Activated naive CD4-positive, alpha-beta T cell treated with anti-CD3 and anti-CD28 coated beads for 36 hours (primary cell): ENCODE measurements at regions not wholly inside any gene's neighbourhood (a gene's known extent, or its start where the extent isn't known, plus 50 kb on each side); places are given as distances from the start of the nearest gene placed in this dataset.
"Not testable (repeated sequence)": the region's sequence is repeated elsewhere in the genome, so short reads cannot be mapped to it uniquely, and the experiment has no call there.

ENCODE experiments used
- CTCF ChIA-PET: fragments of 350-600 bp; sonication (Branson Sonifier 250); formaldehyde crosslinking; loops from one replicate; lab custom pipeline; 2021; ENCODE audit warnings: antibody characterized with exemption; lab: Charles Lee
- DNase-seq: peaks from one replicate; pipeline ENCODE4 v3.0.0-alpha.2; 2020
- H3K27ac Mint-ChIP-seq: one replicate; pipeline ENCODE4 v1.8.0; 2021; ENCODE audit warnings: mild to moderate bottlenecking, mixed read lengths
- H3K27me3 Mint-ChIP-seq: one replicate; pipeline ENCODE4 v1.8.0; 2021; ENCODE audit warnings: low read depth, mixed read lengths
- H3K36me3 Mint-ChIP-seq: one replicate; pipeline ENCODE4 v1.8.0; 2021; ENCODE audit warnings: low read depth, mixed read lengths
- H3K4me1 Mint-ChIP-seq: one replicate; pipeline ENCODE4 v1.8.0; 2021; ENCODE audit warnings: low read depth, mixed read lengths
- H3K4me3 Mint-ChIP-seq: one replicate; pipeline ENCODE4 v1.8.0; 2021; ENCODE audit warnings: mild to moderate bottlenecking, moderate library complexity, mixed read lengths
- H3K9me3 Mint-ChIP-seq: one replicate; pipeline ENCODE4 v1.8.0; 2021; ENCODE audit warnings: mixed read lengths
- intact Hi-C: fragments of 100-400 bp; cut with micrococcal nuclease; formaldehyde crosslinking; loops from one replicate; pipeline ENCODE4 v1.15.1; 2023

GRCh38 chr9:73962792-73963191, 534.3 kb upstream of the RORB start:
- Mint-ChIP-seq H3K27ac (no peak overlapping the region), H3K4me1 (no peaks in the 10 kb centered on the region), H3K4me3 (no peak overlapping the region), H3K27me3 (no peaks in the 10 kb centered on the region), H3K36me3 (no peaks in the 10 kb centered on the region), H3K9me3 (no peaks in the 10 kb centered on the region)
- DNase-seq: no peak
- CTCF ChIA-PET: no interaction called here
- intact Hi-C loops: no loop called here

DNA sequence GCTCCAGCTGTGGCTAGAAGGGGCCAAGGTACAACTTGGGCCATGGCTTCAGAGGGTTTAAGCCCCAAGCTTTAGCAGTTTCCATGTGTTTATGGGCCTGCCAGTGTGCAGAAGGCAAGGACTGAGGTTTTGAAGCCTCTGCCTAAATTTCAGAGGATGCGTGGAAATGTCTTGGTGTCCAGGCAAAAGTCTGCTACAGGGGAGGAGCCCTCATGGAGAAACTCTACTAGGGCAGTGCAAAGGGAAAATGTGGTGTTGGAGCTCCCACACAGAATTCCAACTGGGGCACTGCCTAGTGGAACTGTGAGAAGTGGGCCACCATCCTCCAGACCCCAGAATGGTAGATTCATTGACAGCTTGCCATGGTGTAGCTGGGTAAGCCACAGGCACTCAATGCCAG, 527.2 kb upstream of the RORB start:
- CTCF ChIA-PET: no interaction called here

GRCh38 chr9:73976424-73976823, 520.7 kb upstream of the RORB start:
- H3K27ac Mint-ChIP-seq, H3K27me3 Mint-ChIP-seq, H3K9me3 Mint-ChIP-seq, CTCF ChIA-PET, H3K4me3 Mint-ChIP-seq, intact Hi-C loops, H3K36me3 Mint-ChIP-seq, DNase-seq, H3K4me1 Mint-ChIP-seq: not testable (repeated sequence)

More for the DNA sequence above, 527.2 kb upstream of the RORB start:
- no peaks in the 10 kb centered on the region for H3K36me3 Mint-ChIP-seq
- H3K4me3 Mint-ChIP-seq: no peak overlapping the region
- H3K27ac Mint-ChIP-seq: no peak overlapping the region
- intact Hi-C loops: no loop called here
- no peaks in the 10 kb centered on the region for H3K27me3 Mint-ChIP-seq
- peaks cover 7% of the 10 kb centered on the region for H3K9me3 Mint-ChIP-seq
- no peaks in the 10 kb centered on the region for H3K4me1 Mint-ChIP-seq
- DNase-seq: no peak

- Mint-ChIP-seq H3K4me1 (no peaks in the 10 kb centered on the region), H3K27ac (no peak overlapping the region), H3K9me3 (no peaks in the 10 kb centered on the region), H3K36me3 (no peaks in the 10 kb centered on the region), H3K4me3 (no peak overlapping the region), H3K27me3 (no peaks in the 10 kb centered on the region)
- intact Hi-C loops: no loop called here
- CTCF ChIA-PET: no interaction called here
- no peak for DNase-seq
Observed at GRCh38 chr9:73979894-73980264, 517.3 kb upstream of the RORB start.

- CTCF ChIA-PET: interaction anchor here (0.6 kb wide), 1 partner anchor 338 kb away, joined by 4 read pairs; no protein-coding TSS in a partner anchor
- H3K27ac Mint-ChIP-seq: no peak overlapping the region
- intact Hi-C loops: no loop called here
Observed at GRCh38 chr9:73980754-73981153, 516.4 kb upstream of the RORB start.

DNA sequence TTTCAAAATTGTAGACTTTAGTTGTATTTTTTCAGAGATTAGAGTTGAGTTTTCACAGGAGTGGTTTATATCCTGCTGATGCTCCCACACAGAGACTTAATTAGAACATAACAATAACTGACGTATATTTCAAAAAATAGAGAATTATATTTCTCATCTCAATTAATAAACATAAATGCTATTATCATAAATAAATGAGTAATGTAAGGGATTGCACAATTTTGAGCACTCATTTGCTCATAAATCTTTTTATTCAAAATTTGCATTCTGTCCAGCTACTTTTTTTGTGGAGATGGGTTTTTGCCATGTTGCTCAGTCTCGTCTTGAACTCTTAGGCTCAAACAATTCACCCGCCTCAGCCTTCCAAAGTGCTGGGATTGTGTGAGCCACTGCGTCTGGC, 515.7 kb upstream of the RORB start:
- H3K27ac Mint-ChIP-seq: no peak overlapping the region
- H3K36me3 Mint-ChIP-seq: no peaks in the 10 kb centered on the region
- DNase-seq: no peak
- H3K4me1 Mint-ChIP-seq: no peaks in the 10 kb centered on the region
- H3K27me3 Mint-ChIP-seq: no peaks in the 10 kb centered on the region
- H3K4me3 Mint-ChIP-seq: no peak overlapping the region
- CTCF ChIA-PET: interaction anchor here (0.6 kb wide), 1 partner anchor 338 kb away, joined by 4 read pairs; no protein-coding TSS in a partner anchor
- H3K9me3 Mint-ChIP-seq: peaks cover 3% of the 10 kb centered on the region
- intact Hi-C loops: no loop called here

More at GRCh38 chr9:73980754-73981153, 516.4 kb upstream of the RORB start:
- no peak overlapping the region for H3K4me3 Mint-ChIP-seq
- no peaks in the 10 kb centered on the region for H3K36me3 Mint-ChIP-seq
- H3K9me3 Mint-ChIP-seq: peaks cover under 1% of the 10 kb centered on the region
- DNase-seq: no peak
- no peaks in the 10 kb centered on the region for H3K4me1 Mint-ChIP-seq
- H3K27me3 Mint-ChIP-seq: no peaks in the 10 kb centered on the region

DNA sequence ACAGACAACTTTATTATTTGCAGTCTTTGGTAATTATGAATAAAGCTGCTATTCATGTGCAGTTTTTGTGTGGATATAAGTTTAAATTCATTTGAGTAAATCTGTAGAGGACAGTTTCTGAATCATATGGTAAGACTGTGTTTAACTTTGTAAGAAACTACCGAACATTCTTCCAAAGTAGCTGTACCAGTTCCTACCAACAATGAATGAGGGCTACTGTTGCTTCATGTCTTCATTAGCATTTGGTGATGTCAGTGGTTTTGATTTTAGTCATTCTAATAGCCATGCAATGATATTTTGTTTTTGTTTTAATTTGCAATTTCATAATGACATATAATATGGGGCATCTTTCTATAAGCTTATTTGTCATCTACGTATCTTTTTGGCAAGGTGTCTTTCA, 501.3 kb upstream of the RORB start:
- Mint-ChIP-seq H3K4me3 (no peak overlapping the region), H3K36me3 (no peaks in the 10 kb centered on the region)
- intact Hi-C loops: no loop called here

GRCh38 chr9:73996844-73997243, 500.3 kb upstream of the RORB start:
- intact Hi-C loops: no loop called here
- Mint-ChIP-seq H3K9me3 (peaks cover 10% of the 10 kb centered on the region), H3K4me3 (no peak overlapping the region), H3K4me1 (no peaks in the 10 kb centered on the region), H3K27ac (no peak overlapping the region), H3K36me3 (no peaks in the 10 kb centered on the region), H3K27me3 (no peaks in the 10 kb centered on the region)
- DNase-seq: no peak
- CTCF ChIA-PET: interaction anchor here (0.8 kb wide), 1 partner anchor 206 kb away, joined by 3 read pairs; no protein-coding TSS in a partner anchor

More for the DNA sequence above, 501.3 kb upstream of the RORB start:
- Mint-ChIP-seq H3K27ac (no peak overlapping the region), H3K4me1 (no peaks in the 10 kb centered on the region), H3K9me3 (peaks cover 13% of the 10 kb centered on the region), H3K27me3 (no peaks in the 10 kb centered on the region)
- no peak for DNase-seq
- CTCF ChIA-PET: interaction anchor here (0.8 kb wide), 1 partner anchor 207 kb away, joined by 3 read pairs; no protein-coding TSS in a partner anchor

DNA sequence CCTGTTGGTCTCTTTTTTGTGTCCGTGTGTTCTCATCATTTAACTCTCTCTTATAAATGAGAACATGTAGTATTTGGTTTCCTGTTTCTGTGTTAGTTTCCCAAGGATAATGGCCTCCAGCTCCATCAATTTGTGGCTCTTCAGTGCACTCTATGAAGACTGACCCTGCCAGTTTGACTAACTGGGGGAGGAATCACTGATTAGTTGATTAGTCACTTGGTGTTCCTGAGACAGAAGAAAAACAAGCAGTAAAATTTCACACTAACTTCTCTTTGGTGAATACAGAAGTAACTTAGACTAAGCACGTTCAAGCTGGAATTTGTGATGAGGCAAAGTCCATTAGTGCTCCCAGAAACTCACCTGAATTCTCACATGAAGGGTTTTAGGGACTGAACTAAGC, 495.8 kb upstream of the RORB start:
- Mint-ChIP-seq H3K4me3 (no peak overlapping the region), H3K27me3 (no peaks in the 10 kb centered on the region), H3K27ac (no peak overlapping the region), H3K4me1 (no peaks in the 10 kb centered on the region), H3K36me3 (no peaks in the 10 kb centered on the region), H3K9me3 (peaks cover 4% of the 10 kb centered on the region)
- DNase-seq: no peak
- CTCF ChIA-PET: no interaction called here
- intact Hi-C loops: no loop called here

GRCh38 chr9:74006935-74007334, 490.2 kb upstream of the RORB start:
- Mint-ChIP-seq H3K27ac (no peak overlapping the region), H3K36me3 (no peaks in the 10 kb centered on the region), H3K27me3 (no peaks in the 10 kb centered on the region), H3K4me3 (no peak overlapping the region), H3K4me1 (no peaks in the 10 kb centered on the region), H3K9me3 (peaks cover 4% of the 10 kb centered on the region)
- CTCF ChIA-PET: no interaction called here
- intact Hi-C loops: no loop called here
- no peak for DNase-seq

DNA sequence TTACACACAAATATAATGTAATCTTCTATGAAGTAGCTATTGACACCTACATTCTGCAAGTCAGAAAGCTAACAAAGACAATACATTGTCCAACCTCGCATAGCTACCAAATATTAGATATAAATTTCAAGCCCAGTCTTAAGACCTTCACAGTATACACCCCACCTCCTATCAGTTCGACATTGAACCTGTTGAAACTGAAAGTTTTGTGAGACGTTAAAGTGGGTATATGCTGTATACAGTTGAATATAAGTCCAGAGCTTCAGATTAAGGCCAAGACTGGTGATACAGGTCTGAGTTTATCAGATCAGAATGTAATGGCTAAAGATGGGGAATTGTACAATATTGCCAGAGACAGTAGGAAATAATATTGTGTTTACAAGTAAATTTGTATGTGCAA, 489.3 kb upstream of the RORB start:
- Mint-ChIP-seq H3K27ac (no peak overlapping the region), H3K4me3 (no peak overlapping the region), H3K4me1 (no peaks in the 10 kb centered on the region), H3K27me3 (no peaks in the 10 kb centered on the region), H3K36me3 (no peaks in the 10 kb centered on the region), H3K9me3 (peaks cover 4% of the 10 kb centered on the region)
- no peak for DNase-seq
- CTCF ChIA-PET: no interaction called here
- intact Hi-C loops: no loop called here

DNA sequence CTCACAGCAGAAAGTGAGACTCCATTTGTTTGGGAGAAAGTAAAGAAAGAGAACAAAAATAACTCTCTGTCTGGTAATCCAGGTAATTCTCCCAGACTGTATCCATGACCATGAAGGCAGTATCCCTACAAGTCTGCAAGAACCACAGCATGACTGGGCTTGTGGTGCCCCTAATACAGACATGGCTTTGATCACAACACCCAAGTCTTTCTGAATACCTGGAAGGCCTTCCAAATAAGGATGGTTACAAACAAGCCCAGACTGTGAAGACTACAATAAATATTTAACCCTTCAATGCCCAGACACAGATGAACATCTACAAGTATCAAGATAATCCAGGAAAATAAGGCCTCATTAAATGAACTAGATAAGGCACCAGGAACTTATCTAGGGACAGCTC, 481.1 kb upstream of the RORB start:
- no peak for DNase-seq
- Mint-ChIP-seq H3K4me3 (no peak overlapping the region), H3K27ac (no peak overlapping the region), H3K9me3 (peaks cover 6% of the 10 kb centered on the region), H3K4me1 (no peaks in the 10 kb centered on the region), H3K27me3 (no peaks in the 10 kb centered on the region), H3K36me3 (no peaks in the 10 kb centered on the region)
- CTCF ChIA-PET: no interaction called here
- intact Hi-C loops: no loop called here

- Mint-ChIP-seq H3K27ac (no peak overlapping the region), H3K9me3 (peaks cover 6% of the 10 kb centered on the region), H3K36me3 (no peaks in the 10 kb centered on the region), H3K4me1 (no peaks in the 10 kb centered on the region), H3K27me3 (no peaks in the 10 kb centered on the region), H3K4me3 (no peak overlapping the region)
- no peak for DNase-seq
- CTCF ChIA-PET: no interaction called here
- intact Hi-C loops: no loop called here
Observed at GRCh38 chr9:74025402-74025925, 471.7 kb upstream of the RORB start.
